ENCODE measurements at regions not wholly inside any gene's neighbourhood (a gene's known extent, or its start where the extent isn't known, plus 50 kb on each side); places are given as distances from the start of the nearest gene placed in this dataset.
"Not testable (repeated sequence)": the region's sequence is repeated elsewhere in the genome, so short reads cannot be mapped to it uniquely, and the experiment has no call there.

- H3K4me3 Mint-ChIP-seq: no peak overlapping the region
- H3K4me1 Mint-ChIP-seq: no peaks in the 10 kb centered on the region
- H3K27me3 Mint-ChIP-seq: no peaks in the 10 kb centered on the region
These were observed 815.2 kb downstream of the TSN start for GRCh38 chr2:122570641-122571040.

GRCh38 chr2:122571471-122571870 is 816.0 kb downstream of the TSN start:
- H3K4me3 Mint-ChIP-seq, H3K4me1 Mint-ChIP-seq, H3K36me3 Mint-ChIP-seq: not testable (repeated sequence)

More at GRCh38 chr2:122570641-122571040, 815.2 kb downstream of the TSN start:
- Mint-ChIP-seq H3K27ac (no peak overlapping the region), H3K9me3 (peaks cover 2 to 3% (median 2%) of the 10 kb centered on the region in 3 donors), H3K36me3 (peaks cover 4% of the 10 kb centered on the region)

GRCh38 chr2:122575076-122575475 is 819.6 kb downstream of the TSN start:
- Mint-ChIP-seq H3K4me3 (no peak overlapping the region), H3K9me3 (peaks cover 0 to 3% (median 2%) of the 10 kb centered on the region in 3 donors), H3K4me1 (no peaks in the 10 kb centered on the region), H3K27ac (no peak overlapping the region), H3K27me3 (no peaks in the 10 kb centered on the region), H3K36me3 (peaks cover 4% of the 10 kb centered on the region)

More at GRCh38 chr2:122571471-122571870, 816.0 kb downstream of the TSN start:
- H3K27ac Mint-ChIP-seq, H3K9me3 Mint-ChIP-seq, H3K27me3 Mint-ChIP-seq: not testable (repeated sequence)

- Mint-ChIP-seq H3K4me1 (no peaks in the 10 kb centered on the region), H3K27me3 (no peaks in the 10 kb centered on the region), H3K4me3 (no peak overlapping the region), H3K9me3 (peaks cover 3 to 13% (median 8%) of the 10 kb centered on the region in 3 donors), H3K36me3 (peaks cover 2% of the 10 kb centered on the region), H3K27ac (no peak overlapping the region)
These were observed 827.9 kb downstream of the TSN start for GRCh38 chr2:122583159-122583917.

GRCh38 chr2:122590524-122590923 is 835.1 kb downstream of the TSN start:
- Mint-ChIP-seq H3K27me3 (no peaks in the 10 kb centered on the region), H3K27ac (no peak overlapping the region), H3K36me3 (no peaks in the 10 kb centered on the region), H3K9me3 (peaks cover 0 to 20% (median 7%) of the 10 kb centered on the region in 3 donors), H3K4me1 (no peaks in the 10 kb centered on the region), H3K4me3 (no peak overlapping the region)

GRCh38 chr2:122595065-122595464 is 839.6 kb downstream of the TSN start:
- H3K27ac Mint-ChIP-seq: no peak overlapping the region
- no peaks in the 10 kb centered on the region for H3K27me3 Mint-ChIP-seq
- peaks cover 0 to 16% (median 5%) of the 10 kb centered on the region in 3 donors for H3K9me3 Mint-ChIP-seq
- no peaks in the 10 kb centered on the region for H3K36me3 Mint-ChIP-seq
- H3K4me1 Mint-ChIP-seq: no peaks in the 10 kb centered on the region
- no peak overlapping the region for H3K4me3 Mint-ChIP-seq

GRCh38 chr2:122596598-122596997 is 841.1 kb downstream of the TSN start:
- no peaks in the 10 kb centered on the region for H3K27me3 Mint-ChIP-seq
- H3K4me3 Mint-ChIP-seq: no peak overlapping the region
- H3K9me3 Mint-ChIP-seq: peaks cover 0 to 12% (median 5%) of the 10 kb centered on the region in 3 donors
- no peak overlapping the region for H3K27ac Mint-ChIP-seq
- H3K36me3 Mint-ChIP-seq: no peaks in the 10 kb centered on the region
- no peaks in the 10 kb centered on the region for H3K4me1 Mint-ChIP-seq

GRCh38 chr2:122598784-122599183 is 843.3 kb downstream of the TSN start:
- H3K4me1 Mint-ChIP-seq: no peaks in the 10 kb centered on the region

GRCh38 chr2:122610948-122611609 is 855.6 kb downstream of the TSN start:
- Mint-ChIP-seq H3K36me3 (no peaks in the 10 kb centered on the region), H3K27ac (no peak overlapping the region), H3K27me3 (no peaks in the 10 kb centered on the region), H3K9me3 (peaks cover 2 to 14% (median 12%) of the 10 kb centered on the region in 3 donors), H3K4me1 (no peaks in the 10 kb centered on the region), H3K4me3 (no peak overlapping the region)

More at GRCh38 chr2:122598784-122599183, 843.3 kb downstream of the TSN start:
- H3K36me3 Mint-ChIP-seq: no peaks in the 10 kb centered on the region
- no peaks in the 10 kb centered on the region for H3K27me3 Mint-ChIP-seq
- H3K27ac Mint-ChIP-seq: no peak overlapping the region
- H3K4me3 Mint-ChIP-seq: no peak overlapping the region
- peaks cover 0 to 9% (median 2%) of the 10 kb centered on the region in 3 donors for H3K9me3 Mint-ChIP-seq

- no peaks in the 10 kb centered on the region for H3K27me3 Mint-ChIP-seq
- H3K4me3 Mint-ChIP-seq: no peak overlapping the region
- H3K9me3 Mint-ChIP-seq: peaks cover 6 to 16% (median 9%) of the 10 kb centered on the region in 3 donors
- no peaks in the 10 kb centered on the region for H3K4me1 Mint-ChIP-seq
- no peak overlapping the region for H3K27ac Mint-ChIP-seq
- H3K36me3 Mint-ChIP-seq: no peaks in the 10 kb centered on the region
These were observed 867.5 kb downstream of the TSN start for GRCh38 chr2:122622934-122623333.

- no peaks in the 10 kb centered on the region for H3K4me1 Mint-ChIP-seq
- peaks cover 4 to 17% (median 6%) of the 10 kb centered on the region in 3 donors for H3K9me3 Mint-ChIP-seq
- no peaks in the 10 kb centered on the region for H3K27me3 Mint-ChIP-seq
- H3K4me3 Mint-ChIP-seq: peak overlapping the region in 1 of 4 donors; percentile 21
- H3K36me3 Mint-ChIP-seq: no peaks in the 10 kb centered on the region
- H3K27ac Mint-ChIP-seq: peak overlapping the region in 1 of 3 donors; percentile 14
These were observed 871.9 kb downstream of the TSN start for GRCh38 chr2:122627388-122627787.

- Mint-ChIP-seq H3K9me3 (peaks cover 2 to 6% (median 3%) of the 10 kb centered on the region in 3 donors), H3K36me3 (no peaks in the 10 kb centered on the region), H3K4me1 (no peaks in the 10 kb centered on the region), H3K27ac (no peak overlapping the region), H3K27me3 (no peaks in the 10 kb centered on the region), H3K4me3 (no peak overlapping the region)
These were observed 878.8 kb downstream of the TSN start for GRCh38 chr2:122634256-122634655.

- H3K27me3 Mint-ChIP-seq: no peaks in the 10 kb centered on the region
- H3K4me3 Mint-ChIP-seq: no peak overlapping the region
- H3K9me3 Mint-ChIP-seq: peaks cover 4 to 6% (median 6%) of the 10 kb centered on the region in 3 donors
- H3K27ac Mint-ChIP-seq: no peak overlapping the region
- no peaks in the 10 kb centered on the region for H3K4me1 Mint-ChIP-seq
- H3K36me3 Mint-ChIP-seq: no peaks in the 10 kb centered on the region
These were observed 879.5 kb downstream of the TSN start for GRCh38 chr2:122634920-122635319.

GRCh38 chr2:122635686-122636085 is 880.2 kb downstream of the TSN start:
- no peaks in the 10 kb centered on the region for H3K27me3 Mint-ChIP-seq
- no peaks in the 10 kb centered on the region for H3K4me1 Mint-ChIP-seq
- H3K9me3 Mint-ChIP-seq: peaks cover 2 to 6% (median 6%) of the 10 kb centered on the region in 3 donors
- H3K4me3 Mint-ChIP-seq: no peak overlapping the region
- H3K27ac Mint-ChIP-seq: no peak overlapping the region
- no peaks in the 10 kb centered on the region for H3K36me3 Mint-ChIP-seq

- H3K36me3 Mint-ChIP-seq: no peaks in the 10 kb centered on the region
- no peaks in the 10 kb centered on the region for H3K4me1 Mint-ChIP-seq
- no peak overlapping the region for H3K27ac Mint-ChIP-seq
- H3K27me3 Mint-ChIP-seq: no peaks in the 10 kb centered on the region
- H3K4me3 Mint-ChIP-seq: no peak overlapping the region
- H3K9me3 Mint-ChIP-seq: peaks cover 2 to 6% (median 6%) of the 10 kb centered on the region in 3 donors
These were observed 880.6 kb downstream of the TSN start for GRCh38 chr2:122636097-122636496.
